ENCODE measurements at regions not wholly inside any gene's neighbourhood (a gene's known extent, or its start where the extent isn't known, plus 50 kb on each side); places are given as distances from the start of the nearest gene placed in this dataset.

- FAIRE-seq (no peak), DNase-seq (ENCODE audit: insufficient read length, low spot score) (no peak)
Observed at GRCh38 chr10:130421909-130422308, 285.7 kb downstream of the GLRX3 start.

GRCh38 chr10:130422366-130423324 is 286.5 kb downstream of the GLRX3 start:
- TF ChIP-seq CTCF (IDR thresholded peaks at IDR 0.05; ENCODE audit: insufficient read depth, missing control alignments), result no peak
- no peak for FAIRE-seq
- no peak for DNase-seq (ENCODE audit: insufficient read length, low spot score)

More at GRCh38 chr10:130421909-130422308, 285.7 kb downstream of the GLRX3 start:
- TF ChIP-seq CTCF (IDR thresholded peaks at IDR 0.05; ENCODE audit: insufficient read depth, missing control alignments), result no peak

GRCh38 chr10:130423455-130424305 is 287.5 kb downstream of the GLRX3 start:
- no peak for TF ChIP-seq CTCF (IDR thresholded peaks at IDR 0.05; ENCODE audit: insufficient read depth, missing control alignments)
- no peak for FAIRE-seq
- no peak for DNase-seq (ENCODE audit: insufficient read length, low spot score)

GRCh38 chr10:130424418-130424817 is 288.2 kb downstream of the GLRX3 start:
- DNase-seq (ENCODE audit: insufficient read length, low spot score) (no peak), FAIRE-seq (no peak)
- TF ChIP-seq CTCF (IDR thresholded peaks at IDR 0.05; ENCODE audit: insufficient read depth, missing control alignments), result no peak

GRCh38 chr10:130425169-130425568 is 289.0 kb downstream of the GLRX3 start:
- DNase-seq (ENCODE audit: insufficient read length, low spot score), result no peak
- no peak for TF ChIP-seq CTCF (IDR thresholded peaks at IDR 0.05; ENCODE audit: insufficient read depth, missing control alignments)
- no peak for FAIRE-seq

GRCh38 chr10:130425881-130426435 is 289.8 kb downstream of the GLRX3 start:
- FAIRE-seq, result no peak

More at GRCh38 chr10:130425881-130426435, 289.8 kb downstream of the GLRX3 start:
- DNase-seq (ENCODE audit: insufficient read length, low spot score), result no peak
- TF ChIP-seq CTCF (IDR thresholded peaks at IDR 0.05; ENCODE audit: insufficient read depth, missing control alignments), result no peak

All from D721Med (cell line).